HG02840 (cell line): ENCODE measurements at regions not wholly inside any gene's neighbourhood (a gene's known extent, or its start where the extent isn't known, plus 50 kb on each side); places are given as distances from the start of the nearest gene placed in this dataset.
"Not testable (repeated sequence)": the region's sequence is repeated elsewhere in the genome, so short reads cannot be mapped to it uniquely, and the experiment has no call there.

ENCODE experiments used
- ATAC-seq: cut with Tn5 transposase; IDR thresholded peaks from one replicate; pipeline ENCODE4 v1.9.1; 2021; ENCODE audit warnings: mild to moderate bottlenecking, moderate library complexity, moderate number of reproducible peaks; ENCODE audit not compliant: unreplicated experiment, low FRiP score

GRCh38 chr11:92123540-92123939 lies 101.1 kb upstream of the FAT3 start:
- ATAC-seq, result no peak

- no peak for ATAC-seq
Observed at GRCh38 chr11:92122561-92122960, 102.1 kb upstream of the FAT3 start.

GRCh38 chr11:92111287-92111686 lies 113.3 kb upstream of the FAT3 start:
- no peak for ATAC-seq

GRCh38 chr11:92109466-92109865 lies 115.2 kb upstream of the FAT3 start:
- no peak for ATAC-seq

- ATAC-seq, result no peak
Observed at GRCh38 chr11:92107331-92107730, 117.3 kb upstream of the FAT3 start.

DNA sequence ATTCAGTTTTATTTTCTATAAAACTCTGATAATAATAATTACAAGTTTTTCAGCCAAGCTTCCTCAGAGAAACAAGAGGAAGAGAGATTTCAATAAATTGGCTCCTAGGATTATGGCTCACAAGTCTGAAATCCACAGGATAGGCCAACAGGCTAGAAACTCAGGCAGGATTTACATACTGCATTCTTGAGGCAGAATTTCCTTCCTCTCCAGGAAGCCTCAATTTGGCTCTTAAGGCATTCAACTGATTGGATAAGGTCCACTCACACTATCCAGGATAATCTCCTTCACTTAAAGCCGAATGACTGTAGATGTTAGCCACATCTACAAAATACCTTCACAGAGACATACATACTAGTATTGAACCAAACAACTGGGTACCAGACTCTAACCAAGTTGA lies 120.3 kb upstream of the FAT3 start:
- ATAC-seq, result no peak

DNA sequence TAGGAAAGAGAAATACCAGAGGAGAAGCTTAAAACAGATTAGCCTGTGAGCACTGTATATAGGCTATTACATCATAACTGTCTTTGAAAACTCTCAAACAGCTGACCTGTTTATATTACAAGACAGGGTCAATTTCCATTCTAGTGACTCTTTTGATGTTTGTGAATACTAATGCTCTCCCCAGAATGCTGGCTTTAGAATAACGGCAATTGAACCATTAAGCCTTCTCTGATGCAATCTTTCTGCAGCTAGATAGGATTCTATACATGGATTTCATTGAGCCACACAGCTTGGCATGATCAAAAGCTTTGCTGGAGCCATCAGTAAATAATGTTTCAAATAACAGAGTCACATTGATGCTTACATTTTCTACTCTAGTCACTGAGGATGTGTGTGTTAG lies 122.7 kb upstream of the FAT3 start:
- ATAC-seq, result no peak

DNA sequence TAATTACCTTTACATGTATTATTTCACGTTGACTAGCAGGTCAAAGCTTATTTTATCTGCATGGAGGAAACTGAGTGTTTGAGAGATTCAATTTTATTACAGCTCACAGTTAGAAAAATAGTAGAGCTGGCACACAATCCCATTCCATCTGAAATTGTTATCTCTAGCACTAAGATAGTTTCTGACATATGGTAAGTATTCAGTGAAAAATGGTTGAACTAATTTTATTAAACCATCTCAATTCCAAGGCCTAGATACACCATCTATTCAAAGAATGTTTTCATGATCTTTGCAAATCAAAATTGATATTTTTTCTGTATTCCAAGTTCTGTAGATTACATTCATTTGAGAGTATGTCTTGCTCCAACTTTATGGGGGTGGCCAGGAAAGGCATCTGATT lies 125.4 kb upstream of the FAT3 start:
- no peak for ATAC-seq

- ATAC-seq, result no peak
Observed at GRCh38 chr11:92098172-92098571, 126.4 kb upstream of the FAT3 start.

GRCh38 chr11:92087725-92088537 lies 136.7 kb upstream of the FAT3 start:
- no peak for ATAC-seq

DNA sequence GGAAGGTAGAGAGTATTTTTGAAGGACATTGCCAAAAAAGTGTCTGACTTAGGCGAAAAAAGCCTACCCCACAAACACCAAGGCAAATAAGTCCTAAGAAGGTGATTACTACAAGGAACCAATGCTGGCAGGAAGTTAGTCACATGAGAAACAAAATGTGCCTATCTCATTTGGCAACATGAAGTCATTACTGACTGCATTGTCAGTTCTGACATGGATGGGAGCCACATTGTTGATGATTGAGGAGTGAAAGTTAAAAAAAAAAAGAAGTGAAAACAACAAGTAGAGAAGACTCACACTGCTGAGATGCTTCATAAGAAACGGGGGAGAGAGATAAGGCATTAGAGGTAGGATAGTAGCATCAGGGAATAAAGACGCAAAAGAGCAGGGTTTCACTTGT lies 141.5 kb upstream of the FAT3 start:
- ATAC-seq, result no peak

DNA sequence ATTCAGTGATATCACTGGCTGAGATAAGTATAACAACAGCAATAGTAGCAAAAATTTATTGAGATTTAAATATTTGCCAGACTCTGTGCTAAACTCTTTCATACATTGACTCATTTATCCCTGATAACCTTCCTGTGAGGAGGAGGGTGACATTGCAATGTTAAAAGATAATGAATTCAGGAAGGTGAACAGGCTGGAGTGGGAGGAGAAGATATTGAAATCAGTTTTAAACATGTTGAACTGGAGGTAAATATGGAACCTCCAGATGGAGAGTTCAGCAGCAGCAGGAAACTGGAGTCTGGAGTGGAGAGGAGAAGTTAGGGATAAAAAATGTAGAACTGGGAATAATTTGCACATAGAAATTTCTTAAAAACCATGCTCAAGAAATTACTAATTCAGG lies 142.0 kb upstream of the FAT3 start:
- ATAC-seq, result no peak

DNA sequence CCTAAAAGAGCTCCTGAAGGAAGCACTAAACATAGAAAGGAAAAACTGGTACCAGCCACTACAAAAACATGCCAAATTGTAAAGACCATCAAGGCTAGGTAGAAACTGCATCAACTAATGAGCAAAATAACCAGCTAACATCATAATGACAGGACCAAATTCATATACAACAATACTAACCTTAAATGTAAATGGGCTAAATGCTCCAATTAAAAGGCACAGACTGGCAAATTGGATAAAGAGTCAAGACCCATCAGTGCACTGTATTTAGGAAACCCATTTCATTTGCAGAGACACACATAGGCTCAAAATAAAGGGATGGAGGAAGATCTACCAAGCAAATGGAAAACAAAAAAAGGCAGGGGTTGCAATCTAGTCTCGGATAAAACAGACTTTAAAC lies 150.1 kb upstream of the FAT3 start:
- ATAC-seq, result not testable (repeated sequence)

- ATAC-seq, result no peak
Observed at GRCh38 chr11:92071660-92072059, 153.0 kb upstream of the FAT3 start.

GRCh38 chr11:92070026-92070889 lies 154.4 kb upstream of the FAT3 start:
- no peak for ATAC-seq

GRCh38 chr11:92067016-92067415 lies 157.6 kb upstream of the FAT3 start:
- no peak for ATAC-seq

- ATAC-seq, result no peak
Observed at GRCh38 chr11:92061456-92062062, 163.1 kb upstream of the FAT3 start.

- ATAC-seq, result no peak
Observed at GRCh38 chr11:92057849-92058442, 166.7 kb upstream of the FAT3 start.

GRCh38 chr11:92053216-92053615 lies 171.4 kb upstream of the FAT3 start:
- no peak for ATAC-seq

DNA sequence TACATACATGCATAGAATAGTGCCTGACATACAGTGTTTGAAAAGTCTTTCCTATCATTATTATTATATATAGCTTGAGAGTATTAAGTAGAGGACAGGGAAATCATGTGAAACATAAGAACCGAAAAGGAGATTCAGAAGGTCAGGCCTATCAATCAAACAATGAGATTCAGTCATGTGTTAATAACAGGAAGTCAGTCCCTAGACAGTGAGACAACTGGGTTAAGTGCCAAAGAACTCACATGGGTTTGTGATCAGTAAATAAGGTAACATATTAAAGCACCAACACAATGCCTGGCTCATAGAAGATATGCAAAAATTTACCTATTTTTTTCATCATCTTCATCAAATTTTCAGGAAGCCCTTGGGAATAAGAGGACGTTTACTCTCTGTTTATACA lies 174.3 kb upstream of the FAT3 start:
- ATAC-seq, result no peak

DNA sequence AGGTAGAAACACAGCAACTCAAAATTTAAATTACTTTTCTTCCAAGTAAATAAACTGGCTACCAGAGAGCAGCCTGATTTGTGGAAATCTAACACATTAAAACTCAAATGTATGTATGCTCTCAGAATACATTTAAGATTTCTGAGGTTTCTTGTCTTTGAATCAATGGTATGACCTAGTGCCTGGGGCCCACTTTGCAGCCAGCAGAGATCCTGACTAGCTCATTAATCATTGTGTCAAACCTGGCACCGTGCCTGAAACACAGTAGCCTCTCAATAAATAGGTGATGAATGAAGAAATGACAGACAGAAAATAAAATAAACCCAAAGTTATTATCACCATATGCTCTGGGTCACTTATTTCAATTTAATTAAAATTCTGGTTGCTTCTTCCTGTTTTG lies 176.2 kb upstream of the FAT3 start:
- ATAC-seq, result no peak
